ENCODE measurements at regions not wholly inside any gene's neighbourhood (a gene's known extent, or its start where the extent isn't known, plus 50 kb on each side); places are given as distances from the start of the nearest gene placed in this dataset.
"Not testable (repeated sequence)": the region's sequence is repeated elsewhere in the genome, so short reads cannot be mapped to it uniquely, and the experiment has no call there.

DNA sequence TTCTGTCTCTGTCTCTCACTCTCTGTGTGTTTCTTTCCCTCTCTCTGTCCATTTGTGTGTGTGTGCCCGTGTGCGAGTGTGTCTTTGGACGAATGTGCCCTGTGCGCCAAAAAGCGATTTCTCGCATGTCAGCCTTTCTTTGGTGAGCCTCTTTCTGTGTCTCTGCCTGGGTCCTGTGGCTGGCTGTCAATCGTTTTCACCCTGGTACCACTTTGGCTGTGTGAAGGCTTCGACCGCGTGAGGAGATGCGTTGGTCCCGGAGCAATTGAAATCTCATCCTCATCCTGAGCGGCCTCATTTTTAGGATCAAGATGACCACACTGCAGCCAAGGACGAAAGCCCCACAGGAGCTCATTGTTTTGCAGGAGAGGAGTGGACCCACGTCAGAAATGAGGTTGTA is 288.9 kb upstream of the ZNF337 start:
- DNase-seq: no peak

DNA sequence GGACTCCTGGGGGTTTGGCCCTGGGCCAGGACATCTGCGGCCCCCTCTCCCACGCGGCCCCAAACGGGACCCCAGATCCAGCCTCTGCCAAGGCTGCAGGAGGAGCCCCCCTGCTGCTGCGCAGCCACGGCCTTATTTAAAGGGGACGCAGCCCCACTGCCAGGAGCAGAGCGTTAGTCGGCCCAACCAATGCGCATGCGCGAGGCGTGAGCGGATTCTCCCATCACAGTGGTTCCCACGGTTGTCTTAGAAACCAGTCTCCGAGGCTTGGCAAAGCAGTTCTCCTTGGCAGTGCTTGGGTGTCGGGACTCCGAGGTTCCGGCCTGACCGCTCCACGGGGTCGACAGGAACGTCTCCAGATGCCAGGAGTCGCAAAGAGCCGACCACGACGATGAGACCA is 288.3 kb upstream of the ZNF337 start:
- peak; percentile 41 for DNase-seq

DNA sequence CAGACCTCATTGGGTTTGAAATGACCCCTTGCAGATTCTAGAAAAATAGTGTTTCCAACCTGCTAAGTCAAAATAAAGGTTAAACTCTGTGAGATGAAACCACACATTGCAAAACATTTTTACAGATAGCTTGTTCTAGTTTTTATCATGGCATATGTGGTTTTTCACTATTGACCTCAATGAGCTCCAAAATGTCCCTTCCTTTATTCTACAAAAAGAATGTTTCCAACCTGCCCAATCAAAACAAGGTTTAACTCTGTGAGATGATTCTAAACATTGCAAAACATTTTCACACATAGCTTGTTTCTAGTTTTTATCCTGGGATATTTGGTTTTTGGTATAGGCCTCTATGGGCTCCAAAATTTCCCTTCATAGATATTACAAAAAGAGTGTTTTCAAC is 286.0 kb upstream of the ZNF337 start:
- DNase-seq: not testable (repeated sequence)

DNA sequence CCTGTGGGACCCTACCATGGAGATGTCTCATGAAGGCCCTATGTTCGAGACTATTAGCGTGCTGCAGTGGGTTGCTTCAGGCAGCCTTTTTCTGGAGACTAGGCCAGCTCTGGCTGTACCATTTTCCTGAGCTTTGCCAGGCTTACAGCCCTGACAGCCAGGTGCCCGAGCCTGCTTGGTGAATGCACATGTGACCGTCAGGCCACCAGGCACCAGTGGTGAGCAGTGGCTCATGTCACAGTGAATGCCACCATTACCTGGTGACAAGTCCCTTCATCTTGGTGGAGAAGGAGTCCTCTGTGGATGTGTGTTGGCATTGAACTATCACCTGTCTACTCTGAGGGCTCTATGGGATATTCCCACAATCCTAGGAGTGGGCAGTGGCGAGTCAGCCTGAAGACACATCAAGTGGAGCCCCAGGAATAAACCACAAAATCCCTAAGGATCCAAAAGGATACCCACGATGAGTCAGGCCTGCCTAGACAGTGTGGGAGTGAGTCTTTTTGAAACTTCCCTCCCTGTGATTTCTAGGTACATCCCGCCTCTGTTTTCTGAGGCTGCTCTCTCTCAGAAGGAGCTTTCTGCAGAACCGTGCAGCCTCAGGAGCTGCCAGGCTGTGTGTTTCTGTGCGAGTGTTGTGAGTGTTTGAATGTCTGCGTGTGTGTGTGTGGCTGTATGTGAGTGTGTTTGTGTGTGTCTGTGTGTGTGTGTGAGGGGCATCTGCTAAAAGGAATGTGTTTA is 282.0 kb upstream of the ZNF337 start:
- not testable (repeated sequence) for DNase-seq

DNA sequence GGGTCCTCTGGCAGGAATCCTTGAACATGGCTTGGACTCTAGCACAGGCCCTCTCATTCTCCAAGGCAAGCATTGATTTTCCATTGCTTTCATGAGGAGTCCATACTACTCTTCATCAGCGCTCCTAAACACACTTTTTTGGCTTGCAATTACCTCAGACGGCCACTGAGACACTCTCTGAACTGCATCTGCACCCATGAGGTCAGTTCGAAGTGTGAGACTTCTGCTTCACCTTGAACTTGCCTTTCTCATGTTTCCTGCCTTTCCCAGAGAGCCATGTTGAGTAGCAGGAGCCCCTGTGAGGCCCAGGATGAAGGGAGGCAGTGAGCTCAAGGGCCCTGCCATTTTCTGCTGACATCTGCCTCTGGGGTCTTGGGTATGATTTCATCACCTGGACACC is 279.2 kb upstream of the ZNF337 start:
- DNase-seq: not testable (repeated sequence)

DNA sequence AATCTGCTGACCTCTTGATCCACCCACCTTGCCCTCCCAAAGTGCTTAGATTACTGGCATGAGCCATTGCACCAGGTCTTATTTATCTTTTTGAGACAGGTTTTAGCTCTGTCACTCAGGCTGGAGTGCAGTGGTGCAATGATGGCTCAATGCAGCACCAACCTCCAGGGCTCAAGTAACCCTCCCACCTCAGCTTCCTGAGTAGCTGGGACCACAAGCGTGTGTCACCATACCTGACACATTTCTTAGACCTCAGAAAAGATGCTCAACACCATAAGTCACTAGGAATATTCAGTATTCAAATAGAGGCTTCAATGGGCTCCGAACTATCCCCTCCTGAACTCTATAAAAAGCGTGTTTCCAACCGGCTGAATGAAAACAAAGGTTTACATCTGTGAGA is 268.6 kb upstream of the ZNF337 start:
- DNase-seq: not testable (repeated sequence)

DNA sequence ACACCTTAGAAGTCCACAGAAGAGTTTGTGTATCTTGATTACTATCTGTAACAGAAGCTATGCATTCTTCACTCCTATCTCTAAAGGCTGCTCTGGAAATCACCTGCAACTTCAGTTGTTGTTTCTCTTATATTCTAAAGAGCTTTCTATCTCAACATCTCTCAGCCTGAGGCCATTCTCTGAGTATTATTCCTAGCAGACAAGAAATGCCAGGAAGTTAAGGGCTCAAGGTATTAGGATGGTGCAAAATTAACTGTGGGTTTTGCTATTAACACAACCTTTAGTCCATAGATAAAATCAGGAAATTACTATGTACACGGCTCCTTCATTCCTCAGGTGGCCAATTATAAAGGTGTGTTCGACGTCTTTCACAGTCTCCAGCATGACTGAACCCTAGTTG is 257.2 kb upstream of the ZNF337 start:
- not testable (repeated sequence) for DNase-seq

DNA sequence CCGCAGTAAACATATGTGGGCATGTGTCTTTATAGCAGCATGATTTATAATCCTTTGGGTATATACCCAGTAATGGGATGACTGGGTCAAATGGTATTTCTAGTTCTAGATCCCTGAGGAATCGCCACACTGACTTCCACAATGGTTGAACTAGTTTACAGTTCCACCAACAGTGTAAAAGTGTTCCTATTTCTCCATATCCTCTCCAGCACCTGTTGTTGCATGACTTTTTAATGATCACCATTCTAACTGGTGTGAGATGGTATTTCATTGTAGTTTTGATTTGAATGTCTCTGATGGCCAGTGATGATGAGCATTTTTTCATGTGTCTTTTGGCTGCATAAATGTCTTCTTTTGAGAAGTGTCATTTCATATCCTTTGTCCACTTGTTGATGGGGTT is 238.6 kb upstream of the ZNF337 start:
- DNase-seq: not testable (repeated sequence)

DNA sequence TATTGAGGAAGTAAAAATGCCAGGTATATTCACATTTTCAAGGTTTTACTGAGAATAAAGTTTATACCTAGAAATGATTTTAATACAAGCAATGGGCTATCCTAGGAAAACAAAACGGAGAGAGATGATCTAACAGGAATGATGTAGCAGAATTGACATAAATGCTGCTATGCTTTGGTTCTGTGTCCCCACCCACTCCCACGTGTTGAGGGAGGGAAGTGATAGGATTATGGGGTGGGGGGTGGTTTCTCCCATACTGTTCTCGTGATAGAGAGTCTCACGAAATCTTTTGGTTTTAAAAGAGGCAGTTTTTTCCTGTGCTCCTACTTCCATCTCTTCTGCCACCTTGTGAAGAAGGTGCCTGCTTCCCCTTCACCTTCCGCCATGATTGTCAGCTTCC is 236.2 kb upstream of the ZNF337 start:
- not testable (repeated sequence) for DNase-seq

DNA sequence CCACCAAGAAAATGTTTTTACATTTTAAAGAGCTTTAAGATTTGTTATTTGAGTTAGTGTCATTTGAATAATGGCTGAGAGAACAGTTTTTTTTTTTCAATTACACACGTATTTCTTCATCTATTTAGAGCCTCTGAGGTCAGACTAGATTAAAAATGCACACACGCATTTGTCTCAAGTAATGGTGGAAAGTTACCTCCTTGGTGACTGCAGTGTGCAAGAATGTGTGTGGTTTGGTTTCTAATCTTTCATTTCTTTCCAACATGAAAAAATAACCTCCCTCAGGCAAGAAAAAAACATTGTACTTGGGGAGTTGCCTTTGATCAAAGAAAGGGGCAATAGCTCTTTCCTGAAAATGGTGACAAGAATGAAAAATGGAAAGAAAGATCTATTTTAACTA is 235.5 kb upstream of the ZNF337 start:
- not testable (repeated sequence) for DNase-seq

DNA sequence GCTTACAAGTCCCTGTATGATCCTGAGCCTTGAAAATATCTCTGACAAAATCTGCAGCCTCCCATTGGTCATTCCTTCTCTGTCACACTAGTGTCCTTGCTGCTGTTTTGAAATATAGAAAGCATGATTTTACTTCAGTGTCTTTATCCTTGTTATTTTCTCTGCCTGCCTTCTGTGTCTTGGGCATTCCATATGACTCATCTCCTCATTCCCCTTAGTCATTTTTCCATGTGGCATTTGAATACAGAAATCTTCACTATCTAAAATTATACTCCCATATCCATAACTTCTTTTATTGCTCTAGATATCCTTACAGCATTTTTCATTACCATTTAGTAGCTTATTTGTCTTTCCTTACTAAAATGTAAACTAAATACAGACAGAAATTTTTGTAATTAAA is 205.7 kb upstream of the ZNF337 start:
- DNase-seq: not testable (repeated sequence)

DNA sequence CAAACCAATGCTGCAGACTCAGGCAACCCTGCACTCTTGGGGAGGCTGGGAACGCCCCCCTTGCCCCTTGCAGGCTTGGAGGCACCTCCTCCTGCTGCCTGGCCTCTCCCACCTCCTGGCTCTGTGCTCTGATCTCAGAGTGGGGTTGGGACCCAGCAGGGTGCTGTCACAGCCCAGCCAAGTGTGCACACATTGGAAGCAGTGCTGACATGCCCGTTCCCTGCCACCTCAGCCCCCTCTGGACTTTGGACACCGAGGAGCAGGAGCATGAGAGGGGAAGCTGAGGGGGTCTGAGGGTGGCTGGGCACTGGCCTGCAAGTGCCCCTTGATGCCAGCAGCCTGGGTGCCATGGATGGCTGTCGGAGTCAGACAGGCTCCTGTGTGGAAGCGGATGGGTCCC is 202.0 kb upstream of the ZNF337 start:
- DNase-seq: not testable (repeated sequence)

DNA sequence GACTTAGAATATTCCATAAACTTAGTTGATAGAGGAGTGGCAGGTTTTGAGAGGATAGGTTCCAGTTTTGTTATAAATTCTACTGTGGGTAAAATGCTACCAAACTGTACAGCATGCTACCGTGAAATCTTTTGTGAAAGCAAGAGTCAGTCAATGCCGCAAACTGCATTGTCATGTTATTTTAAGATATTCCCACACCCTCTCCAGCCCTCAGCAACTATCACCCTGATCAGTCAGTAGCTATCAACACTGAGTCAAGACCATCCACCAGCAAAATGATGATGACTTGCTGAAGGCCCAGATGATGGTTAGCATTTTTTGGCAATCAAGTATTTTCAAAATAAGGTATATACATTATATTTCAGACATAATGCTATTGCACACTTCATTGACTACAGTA is 182.4 kb upstream of the ZNF337 start:
- DNase-seq: not testable (repeated sequence)

DNA sequence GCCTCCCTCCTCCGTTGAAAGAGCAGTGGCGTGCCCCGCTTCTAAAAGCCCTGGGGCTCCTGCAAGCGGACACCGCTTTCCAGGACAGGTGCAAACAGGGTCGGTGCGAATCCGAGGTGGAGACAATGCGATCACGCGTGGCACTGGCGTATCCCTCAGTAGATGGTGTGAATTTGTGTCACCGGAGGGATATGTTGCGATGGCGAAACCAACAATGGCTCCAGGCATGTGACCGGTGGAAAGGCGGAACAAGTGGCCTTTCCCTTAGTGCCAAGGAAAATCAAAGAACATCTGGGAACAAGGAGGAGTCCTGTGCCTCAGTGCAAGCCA is 172.0 kb upstream of the ZNF337 start:
- DNase-seq: not testable (repeated sequence)

DNA sequence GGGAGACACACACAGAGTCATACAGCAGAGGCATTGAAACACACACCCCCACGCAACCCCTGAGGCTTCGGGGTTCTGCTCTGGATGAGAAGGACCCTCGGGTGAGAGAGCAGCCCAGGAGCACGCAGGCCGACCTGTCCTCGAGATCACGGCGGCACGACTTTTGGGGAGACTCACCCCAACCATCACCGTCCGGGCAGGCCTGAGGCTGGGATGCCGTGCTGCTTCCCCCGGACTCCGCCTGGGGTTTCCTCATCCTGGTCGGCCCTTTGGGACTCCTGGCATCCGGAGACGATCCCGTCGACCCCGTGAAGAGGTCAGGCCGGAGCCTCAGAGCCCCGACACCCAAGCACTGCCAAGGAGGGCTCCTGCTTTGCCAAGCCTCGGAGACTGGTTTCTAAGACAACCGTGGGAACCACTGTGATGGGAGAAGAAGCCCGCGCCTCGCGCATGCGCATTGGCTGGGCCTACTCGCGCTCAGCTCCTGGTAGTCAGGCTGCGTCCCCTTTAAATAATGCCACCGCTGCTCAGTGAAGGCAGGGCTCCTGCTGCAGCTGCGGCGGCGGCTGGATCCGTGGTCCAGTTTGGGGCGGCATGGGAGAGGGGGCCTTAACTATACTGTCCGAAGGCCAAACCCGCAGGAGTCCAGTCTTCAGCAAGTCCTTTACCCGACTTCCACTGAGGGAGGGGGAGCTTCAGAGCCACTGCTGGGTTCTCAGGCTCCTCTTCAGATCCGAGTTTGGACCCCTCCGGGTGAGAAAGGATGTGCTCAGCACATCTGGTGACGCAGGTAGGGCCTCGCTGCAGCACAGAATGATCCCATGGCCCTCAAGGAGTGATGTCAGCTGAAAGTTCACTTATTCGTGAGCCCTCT is 171.4 kb upstream of the ZNF337 start:
- DNase-seq: peak; percentile 75

DNA sequence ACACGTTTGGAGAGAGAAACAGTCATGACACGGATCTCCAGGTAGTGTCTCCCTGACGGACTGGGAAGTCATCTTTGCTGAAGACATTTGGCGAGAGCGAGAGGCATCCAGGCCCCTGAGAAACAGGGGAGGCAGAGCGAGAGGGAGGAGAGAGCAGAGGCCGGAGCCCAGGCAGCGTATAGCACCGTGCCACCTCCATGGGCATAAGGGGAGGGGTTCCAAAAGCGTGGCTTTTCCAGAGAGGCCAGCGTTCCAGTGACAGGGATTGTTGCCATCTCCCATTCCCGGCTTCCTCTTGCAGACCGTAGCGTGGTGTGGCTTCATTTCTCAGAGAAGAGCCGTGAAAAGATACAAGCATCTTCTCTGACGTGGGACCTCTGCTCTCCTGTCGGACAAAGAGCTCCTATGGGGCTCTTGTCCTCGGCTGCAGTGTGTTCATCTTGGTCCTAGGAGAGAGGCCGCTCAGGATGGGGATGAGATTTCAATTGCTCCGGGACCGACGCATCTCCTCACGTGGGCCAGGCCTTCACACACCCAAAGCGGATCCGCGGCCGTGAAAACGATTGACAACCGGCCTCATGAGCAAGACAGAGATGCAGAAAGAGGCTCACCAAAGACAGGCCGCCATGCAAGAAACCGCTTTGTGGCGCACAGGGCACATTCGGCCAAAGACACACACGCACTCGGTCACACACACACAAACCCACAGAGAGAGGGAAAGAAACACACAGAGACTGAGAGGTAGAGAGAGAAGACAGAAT is 170.5 kb upstream of the ZNF337 start:
- DNase-seq: not testable (repeated sequence)

DNA sequence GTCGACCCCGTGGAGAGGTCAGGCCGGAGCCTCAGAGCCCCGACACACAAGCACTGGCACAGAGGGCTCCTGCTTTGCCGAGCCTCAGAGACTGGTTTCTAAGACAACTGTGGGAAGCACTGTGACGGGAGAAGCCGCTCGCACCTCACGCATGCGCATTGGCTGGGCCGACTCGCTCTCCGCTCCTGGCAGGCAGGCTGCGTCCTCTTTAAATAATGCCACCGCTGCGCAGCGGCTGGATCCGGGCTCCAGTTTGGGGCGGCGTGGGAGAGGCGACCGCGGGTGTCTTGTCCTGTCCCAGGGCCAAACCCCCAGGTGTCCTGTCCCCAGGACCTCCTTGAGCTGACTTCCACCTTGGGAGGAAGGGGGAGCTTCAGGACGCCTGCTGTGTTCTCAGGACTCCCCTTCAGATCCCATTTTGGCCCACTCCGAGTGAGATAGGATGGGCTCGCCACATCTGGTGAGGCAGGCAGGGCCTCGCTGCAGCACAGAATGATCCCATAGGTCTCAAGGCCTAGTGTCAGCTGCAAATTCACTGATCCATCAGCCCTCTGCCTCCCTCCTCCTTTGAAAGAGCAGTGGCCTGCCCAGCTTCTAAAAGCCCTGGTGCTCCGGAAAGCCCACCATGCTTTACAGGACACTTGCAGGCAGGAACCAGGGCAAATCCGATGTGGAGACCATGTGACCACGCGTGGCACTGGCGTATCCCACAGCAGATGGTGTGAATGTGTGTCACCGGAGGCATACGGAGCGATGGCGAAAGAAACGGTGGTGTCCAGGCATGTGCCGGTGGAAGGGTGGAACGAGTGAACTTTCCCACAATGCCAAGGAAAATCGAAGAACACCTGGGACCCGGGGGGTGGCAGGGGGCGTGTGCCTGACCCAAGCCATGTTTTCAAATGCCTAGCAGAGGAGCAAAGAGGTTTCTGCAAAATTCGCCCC is 169.3 kb upstream of the ZNF337 start:
- DNase-seq: peak; percentile 56

DNA sequence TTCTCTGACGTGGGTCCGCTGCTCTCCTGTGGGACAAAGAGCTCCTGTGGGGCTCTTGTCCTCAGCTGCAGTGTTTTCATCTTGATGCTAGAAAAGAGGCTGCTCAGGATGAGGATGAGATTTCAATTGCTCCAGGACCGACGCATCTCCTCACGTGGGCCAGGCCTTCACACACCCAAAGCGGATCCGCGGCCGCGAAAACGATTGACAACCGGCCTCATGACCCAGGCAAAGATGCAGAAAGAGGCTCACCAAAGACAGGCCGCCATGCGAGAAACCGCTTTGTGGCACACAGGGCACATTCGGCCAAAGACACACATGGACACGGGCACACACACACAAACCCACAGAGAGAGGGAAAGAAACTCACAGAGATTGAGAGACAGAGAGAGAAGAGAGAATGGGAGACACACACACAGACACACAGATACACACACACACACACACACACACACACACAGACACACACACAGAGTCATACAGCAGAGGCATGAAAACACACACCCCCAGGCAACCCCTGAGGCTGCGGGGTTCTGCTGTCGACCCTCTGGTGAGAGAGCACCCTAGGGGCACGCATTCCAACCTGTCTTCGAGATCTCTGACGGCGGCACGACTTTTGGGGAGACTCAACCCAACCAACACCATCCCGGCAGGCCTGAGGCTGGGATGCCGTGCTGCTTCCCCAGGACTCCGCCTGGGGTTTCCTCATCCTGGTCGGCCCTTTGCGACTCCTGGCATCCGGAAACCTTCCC is 168.5 kb upstream of the ZNF337 start:
- not testable (repeated sequence) for DNase-seq

DNA sequence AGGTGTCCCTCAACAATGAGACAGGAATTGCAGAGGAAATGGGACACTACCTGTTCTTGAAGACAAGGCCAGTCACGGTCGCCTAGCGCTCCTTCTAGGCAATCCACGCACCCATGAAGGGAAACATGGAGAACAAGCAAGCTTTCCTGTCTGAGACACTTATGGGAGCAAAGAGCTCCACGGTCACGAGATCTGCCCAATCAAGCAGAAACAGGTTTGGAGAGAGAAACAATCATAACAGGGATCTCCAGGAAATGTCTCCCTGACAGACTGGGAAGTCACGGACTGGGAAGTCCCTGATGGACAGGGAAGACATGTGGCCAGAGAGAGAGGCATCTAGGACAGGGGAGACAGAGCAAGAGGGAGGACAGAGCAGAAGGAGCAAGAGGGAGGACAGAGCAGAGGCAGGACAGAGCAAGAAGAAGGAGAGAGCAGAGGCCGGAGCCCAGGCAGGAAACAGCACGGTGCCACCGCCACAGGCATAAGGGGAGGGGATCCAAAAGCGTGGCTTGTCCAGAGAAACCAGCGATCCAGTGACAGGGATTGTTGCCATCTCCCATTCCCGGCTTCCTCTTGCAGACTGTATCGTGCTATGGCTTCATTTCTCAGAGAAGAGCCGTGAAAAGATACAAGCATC is 167.8 kb upstream of the ZNF337 start:
- DNase-seq: no peak

DNA sequence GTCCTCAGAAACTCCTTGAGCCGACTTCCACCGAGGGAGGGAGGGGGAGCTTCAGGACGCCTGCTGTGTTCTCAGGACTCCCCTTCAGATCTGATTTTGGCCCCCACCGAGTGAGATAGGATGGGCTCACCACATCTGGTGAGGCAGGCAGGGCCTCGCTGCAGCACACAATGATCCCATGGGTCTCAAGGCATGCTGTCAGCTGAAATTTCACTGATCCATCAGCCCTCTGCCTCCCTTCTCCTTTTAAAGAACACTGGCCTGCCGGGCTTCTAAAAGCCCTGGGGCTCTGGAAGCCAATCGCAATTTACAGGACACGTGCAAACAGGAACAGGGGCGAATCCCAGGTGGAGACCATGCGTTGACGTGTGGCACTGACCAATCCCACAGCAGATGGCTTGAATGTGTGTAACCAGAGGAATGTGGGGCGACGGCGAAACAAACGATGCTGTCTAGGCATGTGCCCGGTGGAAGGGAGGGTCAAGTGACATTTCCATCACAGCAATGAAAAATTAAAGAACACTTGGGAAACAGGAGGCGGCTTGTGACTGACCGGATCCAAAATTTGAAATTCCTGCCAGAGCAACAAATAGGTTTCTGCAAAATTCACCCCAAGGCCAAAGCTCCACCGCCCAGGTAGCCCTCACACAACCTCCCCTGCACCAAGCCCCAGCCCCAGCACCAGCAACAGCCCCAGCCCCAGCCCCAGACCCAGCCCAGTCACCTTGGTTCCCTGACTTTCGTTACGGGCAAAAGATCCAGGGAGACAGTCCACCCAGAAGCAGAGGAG is 167.1 kb upstream of the ZNF337 start:
- DNase-seq: no peak
